ENCODE measurements at regions not wholly inside any gene's neighbourhood (a gene's known extent, or its start where the extent isn't known, plus 50 kb on each side); places are given as distances from the start of the nearest gene placed in this dataset.
"Not testable (repeated sequence)": the region's sequence is repeated elsewhere in the genome, so short reads cannot be mapped to it uniquely, and the experiment has no call there.

GRCh38 chr10:33835556-33835955, 501.1 kb upstream of the NRP1 start:
- H3K36me3 ChIP-seq: no peaks in the 10 kb centered on the region
- 73 to 80% methylated on average over 1 of the region's 1 CpG for WGBS, 2 donors
- H3K4me3 ChIP-seq: no peak overlapping the region
- no peak for DNase-seq
- no peaks in the 10 kb centered on the region for H3K4me1 ChIP-seq
- no peaks in the 10 kb centered on the region for H3K9me3 ChIP-seq
- TF ChIP-seq POLR2A (IDR thresholded peaks at IDR 0.05) (no peak), CTCF (IDR thresholded peaks at IDR 0.05) (no peak)
- intact Hi-C loops (cut with DNase I): no loop called here
- H3K27me3 ChIP-seq: no peaks in the 10 kb centered on the region
- no peak overlapping the region for H3K27ac ChIP-seq

GRCh38 chr10:33833566-33833965, 499.1 kb upstream of the NRP1 start:
- Histone ChIP-seq H3K9me3 (no peaks in the 10 kb centered on the region), H3K27me3 (no peaks in the 10 kb centered on the region), H3K36me3 (no peaks in the 10 kb centered on the region), H3K4me1 (no peaks in the 10 kb centered on the region), H3K4me3 (no peak overlapping the region), H3K27ac (no peak overlapping the region)
- DNase-seq: no peak
- TF ChIP-seq CTCF (IDR thresholded peaks at IDR 0.05) (no peak), POLR2A (IDR thresholded peaks at IDR 0.05) (no peak)
- WGBS, 2 donors: 82 to 95% methylated on average over 3 to 5 of the region's 5 CpGs
- intact Hi-C loops (cut with DNase I): no loop called here

- Histone ChIP-seq H3K27ac (no peak overlapping the region), H3K9me3 (no peaks in the 10 kb centered on the region), H3K4me1 (no peaks in the 10 kb centered on the region), H3K36me3 (no peaks in the 10 kb centered on the region), H3K27me3 (no peaks in the 10 kb centered on the region), H3K4me3 (no peak overlapping the region)
- TF ChIP-seq POLR2A (IDR thresholded peaks at IDR 0.05): no peak
- TF ChIP-seq CTCF (IDR thresholded peaks at IDR 0.05): no peak
- intact Hi-C loops (cut with DNase I): no loop called here
- no peak for DNase-seq
- WGBS, 2 donors: 41 to 46% methylated on average over 4 of the region's 4 CpGs
Measured at GRCh38 chr10:33832124-33832787, 497.8 kb upstream of the NRP1 start.

GRCh38 chr10:33831591-33831990, 497.1 kb upstream of the NRP1 start:
- 66 to 69% methylated on average over 2 of the region's 2 CpGs for WGBS, 2 donors
- DNase-seq: no peak
- TF ChIP-seq CTCF (IDR thresholded peaks at IDR 0.05) (no peak), POLR2A (IDR thresholded peaks at IDR 0.05) (no peak)
- intact Hi-C loops (cut with DNase I): no loop called here
- Histone ChIP-seq H3K4me1 (no peaks in the 10 kb centered on the region), H3K4me3 (no peak overlapping the region), H3K27me3 (no peaks in the 10 kb centered on the region), H3K27ac (no peak overlapping the region), H3K9me3 (no peaks in the 10 kb centered on the region), H3K36me3 (no peaks in the 10 kb centered on the region)

GRCh38 chr10:33829899-33830298, 495.4 kb upstream of the NRP1 start:
- not testable (repeated sequence) for H3K27ac ChIP-seq
- 83 to 84% methylated on average over 3 of the region's 3 CpGs for WGBS, 2 donors

GRCh38 chr10:33828592-33828991, 494.1 kb upstream of the NRP1 start:
- no peak overlapping the region for H3K27ac ChIP-seq
- no peak overlapping the region for H3K4me3 ChIP-seq
- WGBS, 2 donors: 82 to 83% methylated on average over 4 of the region's 4 CpGs
- no peaks in the 10 kb centered on the region for H3K9me3 ChIP-seq
- intact Hi-C loops (cut with DNase I): no loop called here
- H3K27me3 ChIP-seq: no peaks in the 10 kb centered on the region
- DNase-seq: no peak
- no peaks in the 10 kb centered on the region for H3K36me3 ChIP-seq
- TF ChIP-seq POLR2A (IDR thresholded peaks at IDR 0.05) (no peak), CTCF (IDR thresholded peaks at IDR 0.05) (no peak)
- H3K4me1 ChIP-seq: no peaks in the 10 kb centered on the region

More at GRCh38 chr10:33829899-33830298, 495.4 kb upstream of the NRP1 start:
- H3K36me3 ChIP-seq; intact Hi-C loops (cut with DNase I); H3K4me3 ChIP-seq; DNase-seq; H3K4me1 ChIP-seq; H3K9me3 ChIP-seq; H3K27me3 ChIP-seq: not testable (repeated sequence)
